ENCODE measurements at regions not wholly inside any gene's neighbourhood (a gene's known extent, or its start where the extent isn't known, plus 50 kb on each side); places are given as distances from the start of the nearest gene placed in this dataset.

GRCh38 chr17:70533427-70533826, 364.1 kb downstream of the KCNJ2 start:
- Histone ChIP-seq H3K18ac (ENCODE audit: low read length) (no peak overlapping the region), H2AFZ (ENCODE audit: insufficient read depth, low read length, poor library complexity) (no peak overlapping the region), H3K23ac (ENCODE audit: low read length) (no peak overlapping the region), H3K4ac (ENCODE audit: low read depth, low read length) (no peak overlapping the region), H3K4me2 (ENCODE audit: low read length) (no peak overlapping the region), H3K9ac (ENCODE audit: low read length) (no peak overlapping the region), H3K27ac (ENCODE audit: low read depth, low read length) (no peak overlapping the region), H3K14ac (ENCODE audit: low read length) (no peak overlapping the region), H2BK5ac (ENCODE audit: low read depth, low read length, poor library complexity) (no peak overlapping the region), H2BK12ac (ENCODE audit: low read length) (no peak overlapping the region), H3K27me3 (ENCODE audit: insufficient read depth, low read length) (no peaks in the 10 kb centered on the region), H3K79me1 (ENCODE audit: low read length) (no peaks in the 10 kb centered on the region), H2BK120ac (ENCODE audit: insufficient read depth, low read length, poor library complexity) (no peak overlapping the region), H4K91ac (ENCODE audit: low read depth, low read length) (no peak overlapping the region), H4K12ac (ENCODE audit: low read depth, low read length) (no peak overlapping the region), H3K9me3 (ENCODE audit: insufficient read depth, low read depth, low read length) (no peaks in the 10 kb centered on the region), H3K79me2 (ENCODE audit: control insufficient read depth, insufficient read depth, low read length, poor library complexity) (no peaks in the 10 kb centered on the region), H2AK5ac (ENCODE audit: low read length) (no peak overlapping the region), H3K4me1 (ENCODE audit: control insufficient read depth in 1 of 2, insufficient read depth in 2 of 2, low read length in 2 of 2) (no peaks in the 10 kb centered on the region), H4K8ac (ENCODE audit: low read depth, low read length) (no peak overlapping the region), H3K4me3 (ENCODE audit: low read depth, low read length) (no peak overlapping the region), H3K36me3 (ENCODE audit: control insufficient read depth in 1 of 2, insufficient read depth in 2 of 2, low read length in 2 of 2) (no peaks in the 10 kb centered on the region)
- DNase-seq, result no peak
- no CpG with 5 or more reads among the region's 2 CpGs for WGBS (ENCODE audit: extremely low coverage, insufficient coverage, insufficient read length)

- H3K14ac ChIP-seq (ENCODE audit: low read length), result no peak overlapping the region
- H3K79me2 ChIP-seq (ENCODE audit: control insufficient read depth, insufficient read depth, low read length, poor library complexity), result no peaks in the 10 kb centered on the region
- H3K27me3 ChIP-seq (ENCODE audit: insufficient read depth, low read length), result no peaks in the 10 kb centered on the region
- no CpG with 5 or more reads among the region's 1 CpG for WGBS (ENCODE audit: extremely low coverage, insufficient coverage, insufficient read length)
- H3K4me1 ChIP-seq (ENCODE audit: control insufficient read depth in 1 of 2, insufficient read depth in 2 of 2, low read length in 2 of 2), result no peaks in the 10 kb centered on the region
- no peak overlapping the region for H3K23ac ChIP-seq (ENCODE audit: low read length)
- no peak overlapping the region for H3K4me3 ChIP-seq (ENCODE audit: low read depth, low read length)
- DNase-seq, result no peak
- no peak overlapping the region for H4K91ac ChIP-seq (ENCODE audit: low read depth, low read length)
- H4K12ac ChIP-seq (ENCODE audit: low read depth, low read length), result no peak overlapping the region
- H3K27ac ChIP-seq (ENCODE audit: low read depth, low read length), result no peak overlapping the region
- no peak overlapping the region for H2BK120ac ChIP-seq (ENCODE audit: insufficient read depth, low read length, poor library complexity)
- no peaks in the 10 kb centered on the region for H3K79me1 ChIP-seq (ENCODE audit: low read length)
- H3K36me3 ChIP-seq (ENCODE audit: control insufficient read depth in 1 of 2, insufficient read depth in 2 of 2, low read length in 2 of 2), result no peaks in the 10 kb centered on the region
- H2BK12ac ChIP-seq (ENCODE audit: low read length), result no peak overlapping the region
- no peaks in the 10 kb centered on the region for H3K9me3 ChIP-seq (ENCODE audit: insufficient read depth, low read depth, low read length)
- no peak overlapping the region for H2AK5ac ChIP-seq (ENCODE audit: low read length)
- no peak overlapping the region for H3K18ac ChIP-seq (ENCODE audit: low read length)
- no peak overlapping the region for H4K8ac ChIP-seq (ENCODE audit: low read depth, low read length)
- no peak overlapping the region for H2AFZ ChIP-seq (ENCODE audit: insufficient read depth, low read length, poor library complexity)
- no peak overlapping the region for H2BK5ac ChIP-seq (ENCODE audit: low read depth, low read length, poor library complexity)
- H3K4ac ChIP-seq (ENCODE audit: low read depth, low read length), result no peak overlapping the region
- H3K4me2 ChIP-seq (ENCODE audit: low read length), result no peak overlapping the region
- no peak overlapping the region for H3K9ac ChIP-seq (ENCODE audit: low read length)
These were observed 366.7 kb downstream of the KCNJ2 start for GRCh38 chr17:70535986-70536385.

GRCh38 chr17:70539132-70539924, 370.0 kb downstream of the KCNJ2 start:
- Histone ChIP-seq H2AK5ac (ENCODE audit: low read length) (no peak overlapping the region), H2BK5ac (ENCODE audit: low read depth, low read length, poor library complexity) (no peak overlapping the region), H4K91ac (ENCODE audit: low read depth, low read length) (no peak overlapping the region), H3K27me3 (ENCODE audit: insufficient read depth, low read length) (no peaks in the 10 kb centered on the region), H3K4me2 (ENCODE audit: low read length) (no peak overlapping the region), H3K14ac (ENCODE audit: low read length) (no peak overlapping the region), H3K9ac (ENCODE audit: low read length) (no peak overlapping the region), H4K8ac (ENCODE audit: low read depth, low read length) (no peak overlapping the region), H2BK12ac (ENCODE audit: low read length) (no peak overlapping the region), H2AFZ (ENCODE audit: insufficient read depth, low read length, poor library complexity) (no peak overlapping the region), H4K12ac (ENCODE audit: low read depth, low read length) (no peak overlapping the region), H2BK120ac (ENCODE audit: insufficient read depth, low read length, poor library complexity) (no peak overlapping the region), H3K36me3 (ENCODE audit: control insufficient read depth in 1 of 2, insufficient read depth in 2 of 2, low read length in 2 of 2) (no peaks in the 10 kb centered on the region), H3K79me2 (ENCODE audit: control insufficient read depth, insufficient read depth, low read length, poor library complexity) (no peaks in the 10 kb centered on the region), H3K4ac (ENCODE audit: low read depth, low read length) (no peak overlapping the region), H3K4me3 (ENCODE audit: low read depth, low read length) (no peak overlapping the region), H3K27ac (ENCODE audit: low read depth, low read length) (no peak overlapping the region), H3K79me1 (ENCODE audit: low read length) (no peaks in the 10 kb centered on the region), H3K23ac (ENCODE audit: low read length) (no peak overlapping the region), H3K4me1 (ENCODE audit: control insufficient read depth in 1 of 2, insufficient read depth in 2 of 2, low read length in 2 of 2) (no peaks in the 10 kb centered on the region), H3K18ac (ENCODE audit: low read length) (no peak overlapping the region), H3K9me3 (ENCODE audit: insufficient read depth, low read depth, low read length) (no peaks in the 10 kb centered on the region)
- no peak for DNase-seq
- no CpG with 5 or more reads among the region's 7 CpGs for WGBS (ENCODE audit: extremely low coverage, insufficient coverage, insufficient read length)

- Histone ChIP-seq H3K4me2 (ENCODE audit: low read length) (no peak overlapping the region), H2BK5ac (ENCODE audit: low read depth, low read length, poor library complexity) (no peak overlapping the region), H3K27ac (ENCODE audit: low read depth, low read length) (no peak overlapping the region), H3K4ac (ENCODE audit: low read depth, low read length) (no peak overlapping the region), H2BK120ac (ENCODE audit: insufficient read depth, low read length, poor library complexity) (no peak overlapping the region), H4K12ac (ENCODE audit: low read depth, low read length) (no peak overlapping the region), H3K4me3 (ENCODE audit: low read depth, low read length) (no peak overlapping the region), H3K14ac (ENCODE audit: low read length) (no peak overlapping the region), H3K79me2 (ENCODE audit: control insufficient read depth, insufficient read depth, low read length, poor library complexity) (no peaks in the 10 kb centered on the region), H3K18ac (ENCODE audit: low read length) (no peak overlapping the region), H3K9ac (ENCODE audit: low read length) (no peak overlapping the region), H4K8ac (ENCODE audit: low read depth, low read length) (no peak overlapping the region), H2AFZ (ENCODE audit: insufficient read depth, low read length, poor library complexity) (no peak overlapping the region), H3K79me1 (ENCODE audit: low read length) (no peaks in the 10 kb centered on the region), H3K9me3 (ENCODE audit: insufficient read depth, low read depth, low read length) (no peaks in the 10 kb centered on the region), H2AK5ac (ENCODE audit: low read length) (no peak overlapping the region), H3K27me3 (ENCODE audit: insufficient read depth, low read length) (no peaks in the 10 kb centered on the region), H3K4me1 (ENCODE audit: control insufficient read depth in 1 of 2, insufficient read depth in 2 of 2, low read length in 2 of 2) (no peaks in the 10 kb centered on the region), H3K36me3 (ENCODE audit: control insufficient read depth in 1 of 2, insufficient read depth in 2 of 2, low read length in 2 of 2) (no peaks in the 10 kb centered on the region), H2BK12ac (ENCODE audit: low read length) (no peak overlapping the region), H4K91ac (ENCODE audit: low read depth, low read length) (no peak overlapping the region), H3K23ac (ENCODE audit: low read length) (no peak overlapping the region)
- WGBS (ENCODE audit: extremely low coverage, insufficient coverage, insufficient read length), result no CpG with 5 or more reads among the region's 4 CpGs
- DNase-seq, result no peak
These were observed 373.5 kb downstream of the KCNJ2 start for GRCh38 chr17:70542876-70543275.
